IMR-90 (cell line): ENCODE measurements at regions not wholly inside any gene's neighbourhood (a gene's known extent, or its start where the extent isn't known, plus 50 kb on each side); places are given as distances from the start of the nearest gene placed in this dataset.

Experiments
- ATAC-seq: fragments of 200-7000 bp; cut with Tn5 transposase; 2 replicates; pipeline ENCODE4 v1.9.1; 2020; ENCODE audit warnings: low read depth, mild to moderate bottlenecking, moderate library complexity
- BruUV-seq: library from RNA; stranded (reverse); fragments of 400-500 nt; replicated peaks from 2 replicates; lab custom pipeline; 2021; lab: Mats Ljungman, UMichigan
- CTCF ChIA-PET: fragments of 300-600 bp; formaldehyde crosslinking; extraction: SDS; loops from one replicate; lab custom pipeline; 2021; ENCODE audit warnings: antibody characterized with exemption; lab: Yijun Ruan, JAX
- POLR2A ChIA-PET: fragments of 300-600 bp; sonication (Branson Sonifier 250); formaldehyde crosslinking; loops from one replicate; lab custom pipeline; 2022; ENCODE audit warnings: antibody characterized with exemption; ENCODE audit not compliant: unreplicated experiment; lab: Charles Lee
- DNase-seq: peaks from one replicate; pipeline ENCODE4 v3.0.0; 2013
- H2AFZ ChIP-seq: replicated peaks from 2 replicates; pipeline ENCODE3; 2013; ENCODE audit warnings: low read length, mild to moderate bottlenecking; ENCODE audit not compliant: poor library complexity
- H2AK5ac ChIP-seq: 2 replicates; pipeline ENCODE4 v1.6.1; 2013; ENCODE audit warnings: low read depth, low read length, inconsistent platforms
- H2AK9ac ChIP-seq: replicated peaks from 2 replicates; pipeline ENCODE3; 2013; ENCODE audit warnings: mild to moderate bottlenecking, low read depth, low read length, moderate library complexity; ENCODE audit not compliant: poor library complexity
- H2BK120ac ChIP-seq: 2 replicates; pipeline ENCODE4 v1.6.1; 2013; ENCODE audit warnings: low read depth, low read length, inconsistent platforms
- H2BK15ac ChIP-seq: 3 replicates; pipeline ENCODE4 v1.6.1; 2013; ENCODE audit warnings: low read depth, low read length, inconsistent platforms
- H2BK20ac ChIP-seq: 2 replicates; pipeline ENCODE4 v1.6.1; 2013; ENCODE audit warnings: low read depth, mild to moderate bottlenecking, inconsistent platforms, low read length, moderate library complexity
- H2BK5ac ChIP-seq: 2 replicates; pipeline ENCODE4 v1.6.1; 2013; ENCODE audit warnings: mild to moderate bottlenecking, low read depth, low read length, inconsistent platforms; ENCODE audit not compliant: poor library complexity, severe bottlenecking
- H3K14ac ChIP-seq: replicated peaks from 2 replicates; pipeline ENCODE4 v1.6.1; 2013; ENCODE audit warnings: low read depth, low read length, inconsistent platforms
- H3K18ac ChIP-seq: 2 replicates; pipeline ENCODE4 v1.6.1; 2013; ENCODE audit warnings: low read depth, low read length, control low read depth
- H3K23ac ChIP-seq: 2 replicates; pipeline ENCODE4 v1.6.1; 2013; ENCODE audit warnings: low read depth, low read length, inconsistent platforms
- H3K27ac ChIP-seq: 2 replicates; pipeline ENCODE4 v1.5.1; 2013; ENCODE audit warnings: mild to moderate bottlenecking, control low read depth, low read length; ENCODE audit not compliant: insufficient read depth
- H3K27me3 ChIP-seq: 2 replicates; pipeline ENCODE4 v1.6.1; 2013; ENCODE audit warnings: low read length; ENCODE audit not compliant: control insufficient read depth, insufficient read depth
- H3K36me3 ChIP-seq: 2 replicates; pipeline ENCODE4 v1.6.1; 2013; ENCODE audit warnings: low read length, mixed read lengths; ENCODE audit not compliant: control insufficient read depth, insufficient read depth
- H3K4ac ChIP-seq: 2 replicates; pipeline ENCODE4 v1.6.1; 2013; ENCODE audit warnings: low read depth, low read length, inconsistent platforms
- H3K4me1 ChIP-seq: 2 replicates; pipeline ENCODE4 v1.6.1; 2013; ENCODE audit warnings: low read length, mixed read lengths; ENCODE audit not compliant: control insufficient read depth, insufficient read depth
- H3K4me2 ChIP-seq: 2 replicates; pipeline ENCODE4 v1.6.1; 2013; ENCODE audit warnings: low read depth, mild to moderate bottlenecking, control low read depth, low read length, moderate library complexity
- H3K4me3 ChIP-seq: 2 replicates; pipeline ENCODE4 v1.5.1; 2013; ENCODE audit warnings: low read depth, mild to moderate bottlenecking, control low read depth, low read length, moderate library complexity; ENCODE audit not compliant: insufficient read depth
- H3K56ac ChIP-seq: 2 replicates; pipeline ENCODE4 v1.6.1; 2013; ENCODE audit warnings: low read length, inconsistent platforms; ENCODE audit not compliant: insufficient read depth; ENCODE audit errors: extremely low read depth
- H3K79me1 ChIP-seq, 2 experiments: 2 replicates each; pipeline ENCODE4 v1.6.1; 2013; ENCODE audit warnings: low read length in 2 of 2, inconsistent platforms in 1 of 2, low read depth in 1 of 2
- H3K9ac ChIP-seq: 2 replicates; pipeline ENCODE4 v1.6.1; 2013; ENCODE audit warnings: low read depth, low read length, control low read depth
- H3K9me1 ChIP-seq: 2 replicates; pipeline ENCODE4 v1.6.1; 2013; ENCODE audit warnings: low read length, inconsistent platforms; ENCODE audit not compliant: insufficient read depth
- H3K9me3 ChIP-seq: 2 replicates; pipeline ENCODE4 v1.6.1; 2013; ENCODE audit warnings: low read length; ENCODE audit not compliant: control insufficient read depth, insufficient read depth
- H4K20me1 ChIP-seq: 2 replicates; pipeline ENCODE4 v1.6.1; 2013; ENCODE audit warnings: low read length, inconsistent platforms; ENCODE audit not compliant: insufficient read depth
- H4K5ac ChIP-seq: 2 replicates; pipeline ENCODE4 v1.6.1; 2013; ENCODE audit warnings: mild to moderate bottlenecking, low read depth, low read length, control low read depth
- H4K8ac ChIP-seq, 2 experiments: 2 replicates each; pipeline ENCODE4 v1.6.1; 2013; ENCODE audit warnings: low read depth in 2 of 2, low read length in 2 of 2, control low read depth in 1 of 2, inconsistent platforms in 1 of 2
- H4K91ac ChIP-seq: 2 replicates; pipeline ENCODE4 v1.6.1; 2013; ENCODE audit warnings: low read depth, low read length, inconsistent platforms; ENCODE audit not compliant: insufficient read depth
- BHLHE40 ChIP-seq: fragments of 150-350 bp; IDR thresholded peaks from 2 replicates; pipeline ENCODE4 v1.6.1; 2016; ENCODE audit warnings: mild to moderate bottlenecking, low read depth, low read length
- CEBPB ChIP-seq: IDR thresholded peaks from 2 replicates; pipeline ENCODE4 v1.6.1; 2012; ENCODE audit warnings: low read depth, low read length, improper control_type of control experiment
- CHD1 ChIP-seq: IDR thresholded peaks from 2 replicates; pipeline ENCODE4 v1.6.1; 2012; ENCODE audit warnings: low read depth, low read length, improper control_type of control experiment
- ELK1 ChIP-seq: fragments of 150-350 bp; IDR thresholded peaks from 2 replicates; pipeline ENCODE4 v1.6.1; 2016; ENCODE audit warnings: low read depth, mild to moderate bottlenecking, low read length, moderate library complexity, borderline replicate concordance
- FOS ChIP-seq: fragments of 150-350 bp; IDR thresholded peaks from 2 replicates; pipeline ENCODE4 v1.6.1; 2016; ENCODE audit warnings: low read depth, low read length
- MAFK ChIP-seq: IDR thresholded peaks from 2 replicates; pipeline ENCODE4 v1.6.1; 2012; ENCODE audit warnings: low read depth, low read length, improper control_type of control experiment
- MAZ ChIP-seq: IDR thresholded peaks from 2 replicates; pipeline ENCODE4 v1.6.1; 2012; ENCODE audit warnings: low read depth, mild to moderate bottlenecking, low read length, improper control_type of control experiment, moderate library complexity, borderline replicate concordance
- MXI1 ChIP-seq: IDR thresholded peaks from 2 replicates; pipeline ENCODE4 v1.6.1; 2012; ENCODE audit warnings: low read depth, mild to moderate bottlenecking, low read length, moderate library complexity, borderline replicate concordance
- NFE2L2 ChIP-seq: fragments of 150-350 bp; IDR thresholded peaks from 2 replicates; pipeline ENCODE4 v1.6.1; 2016; ENCODE audit warnings: low read depth, mild to moderate bottlenecking, low read length
- POLR2A ChIP-seq: IDR thresholded peaks from 2 replicates; pipeline ENCODE4 v1.6.1; 2012; ENCODE audit warnings: mild to moderate bottlenecking, low read depth, low read length
- RAD21 ChIP-seq: IDR thresholded peaks from 2 replicates; pipeline ENCODE4 v1.6.1; 2012; ENCODE audit warnings: low read length, improper control_type of control experiment
- RCOR1 ChIP-seq: IDR thresholded peaks from 2 replicates; pipeline ENCODE4 v1.6.1; 2012; ENCODE audit warnings: mild to moderate bottlenecking, low read length, improper control_type of control experiment; ENCODE audit not compliant: insufficient replicate concordance
- RFX5 ChIP-seq: IDR thresholded peaks from 2 replicates; pipeline ENCODE4 v1.8.0; 2012; ENCODE audit warnings: low read depth, mild to moderate bottlenecking, low read length, moderate library complexity
- SMC3 ChIP-seq: fragments of 150-350 bp; IDR thresholded peaks from 2 replicates; pipeline ENCODE4 v1.6.1; 2016; ENCODE audit warnings: low read depth, mild to moderate bottlenecking, antibody characterized with exemption, low read length, moderate library complexity
- WGBS, 2 experiments: methylation state at CpG; one replicate each; pipeline versions ENCODE4 v1.1.5 to v1.1.7; 2013; ENCODE audit warnings: missing lambda C conversion rate in 2 of 2; ENCODE audit not compliant: insufficient read length in 1 of 2; ENCODE audit errors: extremely low coverage in 2 of 2; 5-methylcytosine and 5-hydroxymethylcytosine counted together
- dilution Hi-C: fragments of 300-500 bp; cut with HindIII; formaldehyde crosslinking; loops from one replicate; pipeline ENCODE4 v1.14.3; 2018; ENCODE audit warnings: low sequenced_read_pairs; ENCODE audit not compliant: unreplicated experiment
- in situ Hi-C: fragments of 300-500 bp; cut with MboI; formaldehyde crosslinking; loops from 3 replicates; pipeline ENCODE4 v1.14.3; 2019; ENCODE audit warnings: low sequenced_read_pairs, inconsistent platforms, mixed read lengths
- intact Hi-C: fragments of 100-400 bp; cut with micrococcal nuclease; formaldehyde crosslinking; loops from 2 replicates; pipeline ENCODE4 v1.10.0; 2022
- TF ChIP-seq, protein P1 (sequence below): conservative IDR thresholded peaks from 2 replicates; pipeline ENCODE4 v1.5.1; 2012; ENCODE audit warnings: mild to moderate bottlenecking, low read depth, low read length, improper control_type of control experiment
- TF ChIP-seq, protein P2 (sequence below): fragments of 150-350 bp; IDR thresholded peaks from 2 replicates; pipeline ENCODE4 v1.6.1; 2017; ENCODE audit warnings: mild to moderate bottlenecking, antibody characterized with exemption, low read length, low read depth

GRCh38 chr3:159881208-159881607 lies 107.4 kb upstream of the IL12A start:
- intact Hi-C loops (loop anchor here (5.0 kb wide), 5 partner anchors 39 to 614 kb away; no protein-coding TSS in a partner anchor), in situ Hi-C loops (loop anchor here (5.0 to 25.0 kb wide), 3 partner anchors 121 to 531 kb away; no protein-coding TSS in a partner anchor), dilution Hi-C loops (no loop called here)
- Histone ChIP-seq H3K4me1 (peaks cover 17% of the 10 kb centered on the region), H3K14ac (no peak overlapping the region), H2AK9ac (no peak overlapping the region), H3K4me2 (no peak overlapping the region), H2AK5ac (no peak overlapping the region), H3K4me3 (no peak overlapping the region), H3K18ac (0 out of 2 replicates have a peak overlapping the region, but pooled peaks have one; percentile 50), H3K27ac (no peak overlapping the region), H4K91ac (no peak overlapping the region), H2BK5ac (no peak overlapping the region), H2BK15ac (no peak overlapping the region), H3K9me3 (no peaks in the 10 kb centered on the region), H3K27me3 (no peaks in the 10 kb centered on the region), H2BK120ac (no peak overlapping the region), H4K8ac (no peak overlapping the region), H4K5ac (no peak overlapping the region), H3K23ac (no peak overlapping the region), H3K4ac (no peak overlapping the region), H3K79me1 (peaks cover 43 to 66% of the 10 kb centered on the region in 2 experiments), H3K9ac (no peak overlapping the region), H3K56ac (no peak overlapping the region), H2BK20ac (no peak overlapping the region), H2AFZ (no peak overlapping the region), H3K9me1 (peaks cover 10% of the 10 kb centered on the region), H4K20me1 (peaks cover 7% of the 10 kb centered on the region; the same call in 1 of the 2 replicates), H3K36me3 (peaks cover 2% of the 10 kb centered on the region)
- ChIA-PET CTCF (interaction anchor here (1.3 to 5.2 kb wide), 2 partner anchors 9 to 53 kb away, joined by 5 to 37 read pairs; no protein-coding TSS in a partner anchor), POLR2A (no interaction called here)
- TF ChIP-seq MXI1, result no peak
- no peak for TF ChIP-seq CHD1
- TF ChIP-seq CEBPB, result no peak
- no peak for TF ChIP-seq NFE2L2
- no peak for TF ChIP-seq RAD21
- no peak for TF ChIP-seq FOS
- TF ChIP-seq BHLHE40, result no peak
- TF ChIP-seq, protein P1, sequence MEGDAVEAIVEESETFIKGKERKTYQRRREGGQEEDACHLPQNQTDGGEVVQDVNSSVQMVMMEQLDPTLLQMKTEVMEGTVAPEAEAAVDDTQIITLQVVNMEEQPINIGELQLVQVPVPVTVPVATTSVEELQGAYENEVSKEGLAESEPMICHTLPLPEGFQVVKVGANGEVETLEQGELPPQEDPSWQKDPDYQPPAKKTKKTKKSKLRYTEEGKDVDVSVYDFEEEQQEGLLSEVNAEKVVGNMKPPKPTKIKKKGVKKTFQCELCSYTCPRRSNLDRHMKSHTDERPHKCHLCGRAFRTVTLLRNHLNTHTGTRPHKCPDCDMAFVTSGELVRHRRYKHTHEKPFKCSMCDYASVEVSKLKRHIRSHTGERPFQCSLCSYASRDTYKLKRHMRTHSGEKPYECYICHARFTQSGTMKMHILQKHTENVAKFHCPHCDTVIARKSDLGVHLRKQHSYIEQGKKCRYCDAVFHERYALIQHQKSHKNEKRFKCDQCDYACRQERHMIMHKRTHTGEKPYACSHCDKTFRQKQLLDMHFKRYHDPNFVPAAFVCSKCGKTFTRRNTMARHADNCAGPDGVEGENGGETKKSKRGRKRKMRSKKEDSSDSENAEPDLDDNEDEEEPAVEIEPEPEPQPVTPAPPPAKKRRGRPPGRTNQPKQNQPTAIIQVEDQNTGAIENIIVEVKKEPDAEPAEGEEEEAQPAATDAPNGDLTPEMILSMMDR, result no peak
- no peak for TF ChIP-seq RCOR1
- no peak for TF ChIP-seq ELK1
- no peak for TF ChIP-seq MAZ
- no peak for TF ChIP-seq MAFK
- no peak for TF ChIP-seq RFX5
- no peak for TF ChIP-seq POLR2A
- TF ChIP-seq, protein P2, sequence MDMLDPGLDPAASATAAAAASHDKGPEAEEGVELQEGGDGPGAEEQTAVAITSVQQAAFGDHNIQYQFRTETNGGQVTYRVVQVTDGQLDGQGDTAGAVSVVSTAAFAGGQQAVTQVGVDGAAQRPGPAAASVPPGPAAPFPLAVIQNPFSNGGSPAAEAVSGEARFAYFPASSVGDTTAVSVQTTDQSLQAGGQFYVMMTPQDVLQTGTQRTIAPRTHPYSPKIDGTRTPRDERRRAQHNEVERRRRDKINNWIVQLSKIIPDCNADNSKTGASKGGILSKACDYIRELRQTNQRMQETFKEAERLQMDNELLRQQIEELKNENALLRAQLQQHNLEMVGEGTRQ, result no peak
- TF ChIP-seq SMC3, result no peak
- BruUV-seq, result no TSS peak
- ATAC-seq, result no peak
- WGBS, 2 experiments, result no CpG with 5 or more reads among the region's 2 CpGs
- no peak for DNase-seq
